Fibroblast of lung (primary cell): ENCODE measurements at regions not wholly inside any gene's neighbourhood (a gene's known extent, or its start where the extent isn't known, plus 50 kb on each side); places are given as distances from the start of the nearest gene placed in this dataset.

Experiments
- DNase-seq, 2 donors: peaks; one replicate each; pipeline versions ENCODE4 v3.0.0 to v3.0.0-alpha.2; 2010; ENCODE audit warnings: low read depth in 2 of 2
- H2AFZ ChIP-seq: 2 replicates; pipeline ENCODE4 v1.5.1; 2012; ENCODE audit warnings: low read length, control low read depth, inconsistent platforms
- H3K27ac ChIP-seq: 2 replicates; pipeline ENCODE4 v1.5.1; 2011; ENCODE audit warnings: low read length, control low read depth; ENCODE audit not compliant: insufficient read depth
- H3K27me3 ChIP-seq: 2 replicates; pipeline ENCODE4 v1.5.1; 2011; ENCODE audit warnings: mild to moderate bottlenecking, low read length; ENCODE audit not compliant: control insufficient read depth, insufficient read depth
- H3K36me3 ChIP-seq: 2 replicates; pipeline ENCODE4 v1.5.1; 2011; ENCODE audit warnings: low read length; ENCODE audit not compliant: control insufficient read depth, insufficient read depth
- H3K4me1 ChIP-seq: 2 replicates; pipeline ENCODE4 v1.5.1; 2011; ENCODE audit warnings: low read length; ENCODE audit not compliant: control insufficient read depth, insufficient read depth; ENCODE audit errors: extremely low read depth
- H3K4me2 ChIP-seq: 2 replicates; pipeline ENCODE4 v1.5.1; 2011; ENCODE audit warnings: low read length, control low read depth; ENCODE audit not compliant: insufficient read depth; ENCODE audit errors: extremely low read depth
- H3K4me3 ChIP-seq, 4 experiments: fragments of 200-600 bp in 1 of 4; sonication (generic) in 1 of 4; replicated peaks in 1 of 4; 2 replicates each; pipeline ENCODE4 v1.5.1; 2011 to 2016; ENCODE audit warnings: low read length in 4 of 4, low read depth in 3 of 4, mild to moderate bottlenecking in 3 of 4, control low read depth in 2 of 4, inconsistent platforms in 1 of 4, mixed read lengths in 1 of 4; ENCODE audit not compliant: insufficient read depth in 1 of 4; ENCODE audit errors: control extremely low read depth in 1 of 4
- H3K79me2 ChIP-seq: 2 replicates; pipeline ENCODE4 v1.5.1; 2012; ENCODE audit warnings: mild to moderate bottlenecking, low read length, inconsistent platforms; ENCODE audit not compliant: control insufficient read depth, insufficient read depth
- H3K9ac ChIP-seq: 2 replicates; pipeline ENCODE4 v1.5.1; 2011; ENCODE audit warnings: mild to moderate bottlenecking, low read length, control low read depth; ENCODE audit not compliant: insufficient read depth
- H3K9me3 ChIP-seq: 2 replicates; pipeline ENCODE4 v1.5.1; 2012; ENCODE audit warnings: low read depth, low read length; ENCODE audit not compliant: control insufficient read depth, insufficient read depth
- H4K20me1 ChIP-seq: 2 replicates; pipeline ENCODE4 v1.5.1; 2011; ENCODE audit warnings: low read length; ENCODE audit not compliant: control insufficient read depth, insufficient read depth; ENCODE audit errors: extremely low read depth
- EZH2 ChIP-seq: IDR thresholded peaks from 2 replicates; pipeline ENCODE4 v1.5.1; 2012; ENCODE audit warnings: low read length, control low read depth, mild to moderate bottlenecking; ENCODE audit errors: missing control alignments
- TF ChIP-seq, protein P1 (sequence below), 2 donors: IDR thresholded peaks in 1 of 2; conservative IDR thresholded peaks in 1 of 2; 1 replicate in 1 of 2; 2 replicates in 1 of 2; pipeline ENCODE4 v1.5.1; 2011 to 2012; ENCODE audit warnings: low read length in 2 of 2, control low read depth in 1 of 2, inconsistent platforms in 1 of 2, low read depth in 1 of 2, mild to moderate bottlenecking in 1 of 2

DNA sequence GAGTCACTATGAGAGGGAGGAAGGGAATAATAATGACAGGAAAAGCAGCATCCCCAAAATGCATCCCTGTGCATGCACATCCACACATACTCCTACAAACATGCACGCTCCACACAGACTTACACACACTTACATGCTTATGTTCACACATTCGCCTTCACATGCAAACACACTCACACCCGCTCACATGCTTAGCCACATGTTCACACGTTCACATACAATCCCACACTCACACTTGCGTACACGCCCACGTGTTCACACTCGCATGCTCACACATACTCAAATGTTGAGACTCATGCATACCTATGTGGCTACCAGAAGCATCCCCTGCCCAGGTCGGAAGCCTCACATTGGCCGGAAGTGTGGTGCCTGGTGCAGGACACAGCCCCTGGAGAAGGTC, 372.1 kb downstream of the MN1 start:
- H4K20me1 ChIP-seq: no peaks in the 10 kb centered on the region
- H3K27me3 ChIP-seq: peaks cover 6% of the 10 kb centered on the region
- no peaks in the 10 kb centered on the region for H3K79me2 ChIP-seq
- H3K4me3 ChIP-seq: no peak overlapping the region
- no peak overlapping the region for H3K4me2 ChIP-seq
- no peaks in the 10 kb centered on the region for H3K36me3 ChIP-seq
- TF ChIP-seq EZH2: no peak
- TF ChIP-seq, protein P1, sequence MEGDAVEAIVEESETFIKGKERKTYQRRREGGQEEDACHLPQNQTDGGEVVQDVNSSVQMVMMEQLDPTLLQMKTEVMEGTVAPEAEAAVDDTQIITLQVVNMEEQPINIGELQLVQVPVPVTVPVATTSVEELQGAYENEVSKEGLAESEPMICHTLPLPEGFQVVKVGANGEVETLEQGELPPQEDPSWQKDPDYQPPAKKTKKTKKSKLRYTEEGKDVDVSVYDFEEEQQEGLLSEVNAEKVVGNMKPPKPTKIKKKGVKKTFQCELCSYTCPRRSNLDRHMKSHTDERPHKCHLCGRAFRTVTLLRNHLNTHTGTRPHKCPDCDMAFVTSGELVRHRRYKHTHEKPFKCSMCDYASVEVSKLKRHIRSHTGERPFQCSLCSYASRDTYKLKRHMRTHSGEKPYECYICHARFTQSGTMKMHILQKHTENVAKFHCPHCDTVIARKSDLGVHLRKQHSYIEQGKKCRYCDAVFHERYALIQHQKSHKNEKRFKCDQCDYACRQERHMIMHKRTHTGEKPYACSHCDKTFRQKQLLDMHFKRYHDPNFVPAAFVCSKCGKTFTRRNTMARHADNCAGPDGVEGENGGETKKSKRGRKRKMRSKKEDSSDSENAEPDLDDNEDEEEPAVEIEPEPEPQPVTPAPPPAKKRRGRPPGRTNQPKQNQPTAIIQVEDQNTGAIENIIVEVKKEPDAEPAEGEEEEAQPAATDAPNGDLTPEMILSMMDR (conservative IDR thresholded peaks at IDR 0.05 in 1 of 2, IDR thresholded peaks at IDR 0.05 in 1 of 2; ENCODE audit: low read depth in 1 of 2, low read length in 2 of 2): no peak
- no peak overlapping the region for H3K27ac ChIP-seq
- DNase-seq: no peak
- no peak overlapping the region for H3K9ac ChIP-seq
- H3K4me1 ChIP-seq: no peaks in the 10 kb centered on the region
- no peak overlapping the region for H2AFZ ChIP-seq
- no peaks in the 10 kb centered on the region for H3K9me3 ChIP-seq

DNA sequence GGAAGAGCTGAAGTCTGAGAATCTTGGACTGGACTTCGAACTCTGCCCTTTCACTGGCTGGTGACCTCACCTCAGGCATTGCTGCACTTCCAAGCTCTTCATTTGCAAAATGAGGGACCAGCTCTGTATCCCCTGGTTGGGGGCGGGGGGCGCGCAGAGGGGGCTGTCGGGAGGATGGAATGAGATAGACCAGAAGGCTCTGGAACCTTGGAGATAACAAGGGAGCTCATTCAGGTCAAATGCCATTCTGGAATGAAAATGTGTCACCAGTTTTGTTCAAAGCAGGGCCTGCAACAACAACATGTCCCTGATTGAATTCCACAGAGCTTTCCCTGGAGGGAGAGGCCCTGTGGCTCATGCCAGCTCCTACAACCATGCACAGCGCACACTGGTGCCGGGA, 370.5 kb downstream of the MN1 start:
- Histone ChIP-seq H4K20me1 (no peaks in the 10 kb centered on the region), H3K27ac (no peak overlapping the region), H3K4me3 (no peak overlapping the region), H2AFZ (no peak overlapping the region), H3K4me1 (no peaks in the 10 kb centered on the region), H3K79me2 (no peaks in the 10 kb centered on the region), H3K4me2 (no peak overlapping the region), H3K9me3 (no peaks in the 10 kb centered on the region), H3K9ac (no peak overlapping the region), H3K27me3 (peaks cover 6% of the 10 kb centered on the region), H3K36me3 (no peaks in the 10 kb centered on the region)
- TF ChIP-seq, protein P1 (conservative IDR thresholded peaks at IDR 0.05 in 1 of 2, IDR thresholded peaks at IDR 0.05 in 1 of 2; ENCODE audit: low read depth in 1 of 2, low read length in 2 of 2): no peak
- TF ChIP-seq EZH2: no peak
- DNase-seq: no peak

DNA sequence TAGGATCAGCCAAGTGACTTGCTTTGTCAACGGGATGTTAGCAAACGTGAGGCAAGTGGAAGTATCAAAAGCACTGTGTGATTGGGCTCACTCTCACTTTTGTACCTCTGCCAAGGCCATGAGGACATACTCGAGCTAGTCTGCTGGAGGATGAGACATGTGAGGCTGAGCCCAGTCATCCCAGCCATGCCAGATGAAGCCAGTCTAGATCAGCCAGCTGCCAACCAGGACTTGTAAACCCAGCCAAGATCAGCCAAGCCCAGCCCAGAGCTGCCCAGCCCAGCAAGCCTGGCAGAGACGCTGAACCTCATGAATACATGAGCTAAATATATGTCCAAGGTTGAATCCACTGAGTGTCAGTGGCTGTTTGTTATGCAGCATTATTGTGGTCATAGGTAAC, 369.7 kb downstream of the MN1 start:
- Histone ChIP-seq H3K79me2 (no peaks in the 10 kb centered on the region), H3K9me3 (no peaks in the 10 kb centered on the region), H3K36me3 (no peaks in the 10 kb centered on the region), H3K4me1 (no peaks in the 10 kb centered on the region), H3K27ac (no peak overlapping the region), H4K20me1 (no peaks in the 10 kb centered on the region), H3K4me2 (no peak overlapping the region), H2AFZ (no peak overlapping the region), H3K9ac (no peak overlapping the region), H3K27me3 (peaks cover 6% of the 10 kb centered on the region), H3K4me3 (no peak overlapping the region)
- no peak for DNase-seq
- TF ChIP-seq, protein P1 (conservative IDR thresholded peaks at IDR 0.05 in 1 of 2, IDR thresholded peaks at IDR 0.05 in 1 of 2; ENCODE audit: low read depth in 1 of 2, low read length in 2 of 2): no peak
- TF ChIP-seq EZH2: no peak
